Liver (tissue), 8 donors: ENCODE measurements at regions not wholly inside any gene's neighbourhood (a gene's known extent, or its start where the extent isn't known, plus 50 kb on each side); places are given as distances from the start of the nearest gene placed in this dataset.

ENCODE experiments used
- DNase-seq: peaks from one replicate; pipeline ENCODE4 v3.0.0-alpha.2; 2017; ENCODE audit warnings: low spot score
- H3K27ac ChIP-seq, 2 donors: one replicate each; pipeline ENCODE4 v1.7.0; 2013; ENCODE audit warnings: inconsistent platforms in 2 of 2, low read length in 2 of 2, control low read depth in 1 of 2, low read depth in 1 of 2, mild to moderate bottlenecking in 1 of 2
- H3K27me3 ChIP-seq, 4 donors: one replicate each; pipeline versions ENCODE4 v1.6.1 to v1.7.0; 2013; ENCODE audit warnings: low read length in 3 of 4, inconsistent platforms in 1 of 4, mild to moderate bottlenecking in 1 of 4, moderate library complexity in 1 of 4; ENCODE audit not compliant: control insufficient read depth in 4 of 4, insufficient read depth in 4 of 4
- H3K36me3 ChIP-seq, 4 donors: one replicate each; pipeline versions ENCODE4 v1.6.1 to v1.7.0; 2013; ENCODE audit warnings: low read length in 3 of 4, mild to moderate bottlenecking in 3 of 4, low read depth in 1 of 4, moderate library complexity in 1 of 4; ENCODE audit not compliant: control insufficient read depth in 4 of 4, insufficient read depth in 3 of 4
- H3K4me1 ChIP-seq, 4 donors: one replicate each; pipeline versions ENCODE4 v1.6.1 to v1.7.0; 2013; ENCODE audit warnings: low read length in 3 of 4, mild to moderate bottlenecking in 3 of 4, moderate library complexity in 1 of 4; ENCODE audit not compliant: control insufficient read depth in 4 of 4, insufficient read depth in 4 of 4
- H3K4me3 ChIP-seq, 3 donors: one replicate each; pipeline versions ENCODE4 v1.6.1 to v1.7.0; 2013; ENCODE audit warnings: low read length in 3 of 3, control low read depth in 1 of 3, low read depth in 1 of 3, mild to moderate bottlenecking in 1 of 3
- H3K9ac ChIP-seq, 2 donors: one replicate each; pipeline ENCODE4 v1.7.0; 2013; ENCODE audit warnings: low read length in 2 of 2, mild to moderate bottlenecking in 2 of 2, moderate library complexity in 2 of 2, control low read depth in 1 of 2, low read depth in 1 of 2
- H3K9me3 ChIP-seq, 4 donors: one replicate each; pipeline versions ENCODE4 v1.6.1 to v1.7.0; 2013; ENCODE audit warnings: low read length in 3 of 4; ENCODE audit not compliant: control insufficient read depth in 4 of 4
- EGR1 ChIP-seq, 2 donors: IDR thresholded peaks; 2 replicates each; pipeline ENCODE4 v1.6.1; 2016 to 2018; ENCODE audit warnings: antibody characterized with exemption in 2 of 2, low read depth in 2 of 2
- FOXA1 ChIP-seq: IDR thresholded peaks from 2 replicates; pipeline ENCODE4 v1.6.1; 2016; ENCODE audit warnings: antibody characterized with exemption
- FOXA2 ChIP-seq: IDR thresholded peaks from 2 replicates; pipeline ENCODE4 v1.6.1; 2016; ENCODE audit warnings: antibody characterized with exemption
- GABPA ChIP-seq, 2 donors: IDR thresholded peaks in 1 of 2; conservative IDR thresholded peaks in 1 of 2; 2 replicates each; pipeline ENCODE4 v1.6.1; 2016; ENCODE audit warnings: antibody characterized with exemption in 2 of 2, mild to moderate bottlenecking in 1 of 2, moderate library complexity in 1 of 2
- HNF4A ChIP-seq, 2 donors: conservative IDR thresholded peaks; 2 replicates each; pipeline ENCODE4 v1.6.1; 2016; ENCODE audit warnings: antibody characterized with exemption in 2 of 2, mild to moderate bottlenecking in 2 of 2
- HNF4G ChIP-seq: IDR thresholded peaks from 2 replicates; pipeline ENCODE4 v1.6.1; 2016; ENCODE audit warnings: antibody characterized with exemption
- JUND ChIP-seq, 2 donors: IDR thresholded peaks; 2 replicates each; pipeline ENCODE4 v1.6.1; 2016; ENCODE audit warnings: antibody characterized with exemption in 2 of 2
- NR2F2 ChIP-seq: IDR thresholded peaks from 2 replicates; pipeline ENCODE4 v1.6.1; 2016; ENCODE audit warnings: antibody characterized with exemption
- RAD21 ChIP-seq, 2 donors: IDR thresholded peaks; 2 replicates each; pipeline ENCODE4 v1.6.1; 2016; ENCODE audit warnings: antibody characterized with exemption in 2 of 2, mild to moderate bottlenecking in 2 of 2
- RXRA ChIP-seq, 2 donors: IDR thresholded peaks; 2 replicates each; pipeline ENCODE4 v1.6.1; 2017 to 2018; ENCODE audit warnings: antibody characterized with exemption in 2 of 2, mild to moderate bottlenecking in 1 of 2
- SP1 ChIP-seq: IDR thresholded peaks from 2 replicates; pipeline ENCODE4 v1.6.1; 2018; ENCODE audit warnings: antibody characterized with exemption, mild to moderate bottlenecking
- TAF1 ChIP-seq: conservative IDR thresholded peaks from 2 replicates; pipeline ENCODE4 v1.6.1; 2016; ENCODE audit warnings: antibody characterized with exemption, mild to moderate bottlenecking
- YY1 ChIP-seq: IDR thresholded peaks from 2 replicates; pipeline ENCODE4 v1.6.1; 2016; ENCODE audit warnings: antibody characterized with exemption, mild to moderate bottlenecking
- WGBS: extraction: QIAGEN DNeasy Blood & Tissue Kit; methylation state at CpG from one replicate; pipeline ENCODE4 v1.1.7; 2013; 5-methylcytosine and 5-hydroxymethylcytosine counted together
- TF ChIP-seq, protein P1 (sequence below): IDR thresholded peaks from 2 replicates; pipeline ENCODE4 v1.6.1; 2016; ENCODE audit warnings: antibody characterized with exemption, mild to moderate bottlenecking
- TF ChIP-seq, protein P2 (sequence below): fragments of 150-350 bp; IDR thresholded peaks from 2 replicates; pipeline ENCODE4 v1.5.1; 2017; ENCODE audit warnings: improper control_type of control experiment, low read depth, low read length; ENCODE audit not compliant: missing input control
- TF ChIP-seq, protein P3 (sequence below): IDR thresholded peaks from 2 replicates; pipeline ENCODE4 v1.6.1; 2016; ENCODE audit warnings: antibody characterized with exemption
- TF ChIP-seq, protein P4 (sequence below): IDR thresholded peaks from 2 replicates; pipeline ENCODE4 v1.6.1; 2016; ENCODE audit warnings: antibody characterized with exemption
- TF ChIP-seq, protein P5 (sequence below): IDR thresholded peaks from 2 replicates; pipeline ENCODE4 v1.6.1; 2016; ENCODE audit warnings: antibody characterized with exemption
- donor health status: healthy.
- donor health status: healthy.
- donor health status: healthy.
- donor health status: healthy.
- donor health status: healthy.

DNA sequence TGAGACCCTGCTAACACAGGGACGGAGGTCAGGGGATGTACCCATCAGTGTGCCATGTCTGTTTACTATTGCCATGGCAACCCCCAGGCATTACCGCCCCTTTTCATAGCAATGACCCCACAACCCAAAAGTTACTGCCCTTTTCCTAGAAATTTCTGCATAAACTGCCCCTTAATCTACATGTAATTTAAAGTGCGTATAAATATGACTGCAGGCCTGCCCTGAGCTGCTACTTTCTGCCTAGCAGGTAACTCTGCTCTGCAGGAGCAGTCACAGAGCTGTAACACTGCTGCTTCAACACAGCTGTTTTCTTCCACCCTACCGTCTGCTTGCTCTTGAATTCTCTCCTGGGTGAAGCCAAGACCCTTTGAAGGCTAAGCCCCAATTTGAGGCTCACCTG is 57.1 kb upstream of the RPS6KA2 start:
- peaks cover 0 to 2% (median 0%) of the 10 kb centered on the region in 4 donors for H3K27me3 ChIP-seq
- TF ChIP-seq TAF1 (no peak), JUND (IDR thresholded peaks at IDR 0.05) (no peak), RAD21 (IDR thresholded peaks at IDR 0.05) (no peak), SP1 (no peak), YY1 (no peak), RXRA (IDR thresholded peaks at IDR 0.05) (no peak), FOXA2 (no peak), GABPA (IDR thresholded peaks at IDR 0.05 in 1 of 2, conservative IDR thresholded peaks at IDR 0.05 in 1 of 2) (no peak), FOXA1 (no peak), NR2F2 (no peak), HNF4G (no peak), HNF4A (conservative IDR thresholded peaks at IDR 0.05) (no peak), EGR1 (IDR thresholded peaks at IDR 0.05; ENCODE audit: low read depth in 2 of 2) (no peak)
- TF ChIP-seq, protein P1, sequence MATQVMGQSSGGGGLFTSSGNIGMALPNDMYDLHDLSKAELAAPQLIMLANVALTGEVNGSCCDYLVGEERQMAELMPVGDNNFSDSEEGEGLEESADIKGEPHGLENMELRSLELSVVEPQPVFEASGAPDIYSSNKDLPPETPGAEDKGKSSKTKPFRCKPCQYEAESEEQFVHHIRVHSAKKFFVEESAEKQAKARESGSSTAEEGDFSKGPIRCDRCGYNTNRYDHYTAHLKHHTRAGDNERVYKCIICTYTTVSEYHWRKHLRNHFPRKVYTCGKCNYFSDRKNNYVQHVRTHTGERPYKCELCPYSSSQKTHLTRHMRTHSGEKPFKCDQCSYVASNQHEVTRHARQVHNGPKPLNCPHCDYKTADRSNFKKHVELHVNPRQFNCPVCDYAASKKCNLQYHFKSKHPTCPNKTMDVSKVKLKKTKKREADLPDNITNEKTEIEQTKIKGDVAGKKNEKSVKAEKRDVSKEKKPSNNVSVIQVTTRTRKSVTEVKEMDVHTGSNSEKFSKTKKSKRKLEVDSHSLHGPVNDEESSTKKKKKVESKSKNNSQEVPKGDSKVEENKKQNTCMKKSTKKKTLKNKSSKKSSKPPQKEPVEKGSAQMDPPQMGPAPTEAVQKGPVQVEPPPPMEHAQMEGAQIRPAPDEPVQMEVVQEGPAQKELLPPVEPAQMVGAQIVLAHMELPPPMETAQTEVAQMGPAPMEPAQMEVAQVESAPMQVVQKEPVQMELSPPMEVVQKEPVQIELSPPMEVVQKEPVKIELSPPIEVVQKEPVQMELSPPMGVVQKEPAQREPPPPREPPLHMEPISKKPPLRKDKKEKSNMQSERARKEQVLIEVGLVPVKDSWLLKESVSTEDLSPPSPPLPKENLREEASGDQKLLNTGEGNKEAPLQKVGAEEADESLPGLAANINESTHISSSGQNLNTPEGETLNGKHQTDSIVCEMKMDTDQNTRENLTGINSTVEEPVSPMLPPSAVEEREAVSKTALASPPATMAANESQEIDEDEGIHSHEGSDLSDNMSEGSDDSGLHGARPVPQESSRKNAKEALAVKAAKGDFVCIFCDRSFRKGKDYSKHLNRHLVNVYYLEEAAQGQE, result no peak
- TF ChIP-seq, protein P2, sequence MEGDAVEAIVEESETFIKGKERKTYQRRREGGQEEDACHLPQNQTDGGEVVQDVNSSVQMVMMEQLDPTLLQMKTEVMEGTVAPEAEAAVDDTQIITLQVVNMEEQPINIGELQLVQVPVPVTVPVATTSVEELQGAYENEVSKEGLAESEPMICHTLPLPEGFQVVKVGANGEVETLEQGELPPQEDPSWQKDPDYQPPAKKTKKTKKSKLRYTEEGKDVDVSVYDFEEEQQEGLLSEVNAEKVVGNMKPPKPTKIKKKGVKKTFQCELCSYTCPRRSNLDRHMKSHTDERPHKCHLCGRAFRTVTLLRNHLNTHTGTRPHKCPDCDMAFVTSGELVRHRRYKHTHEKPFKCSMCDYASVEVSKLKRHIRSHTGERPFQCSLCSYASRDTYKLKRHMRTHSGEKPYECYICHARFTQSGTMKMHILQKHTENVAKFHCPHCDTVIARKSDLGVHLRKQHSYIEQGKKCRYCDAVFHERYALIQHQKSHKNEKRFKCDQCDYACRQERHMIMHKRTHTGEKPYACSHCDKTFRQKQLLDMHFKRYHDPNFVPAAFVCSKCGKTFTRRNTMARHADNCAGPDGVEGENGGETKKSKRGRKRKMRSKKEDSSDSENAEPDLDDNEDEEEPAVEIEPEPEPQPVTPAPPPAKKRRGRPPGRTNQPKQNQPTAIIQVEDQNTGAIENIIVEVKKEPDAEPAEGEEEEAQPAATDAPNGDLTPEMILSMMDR, result no peak
- TF ChIP-seq, protein P3, sequence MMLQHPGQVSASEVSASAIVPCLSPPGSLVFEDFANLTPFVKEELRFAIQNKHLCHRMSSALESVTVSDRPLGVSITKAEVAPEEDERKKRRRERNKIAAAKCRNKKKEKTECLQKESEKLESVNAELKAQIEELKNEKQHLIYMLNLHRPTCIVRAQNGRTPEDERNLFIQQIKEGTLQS, result no peak
- TF ChIP-seq, protein P4, sequence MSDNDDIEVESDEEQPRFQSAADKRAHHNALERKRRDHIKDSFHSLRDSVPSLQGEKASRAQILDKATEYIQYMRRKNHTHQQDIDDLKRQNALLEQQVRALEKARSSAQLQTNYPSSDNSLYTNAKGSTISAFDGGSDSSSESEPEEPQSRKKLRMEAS, result no peak
- TF ChIP-seq, protein P5, sequence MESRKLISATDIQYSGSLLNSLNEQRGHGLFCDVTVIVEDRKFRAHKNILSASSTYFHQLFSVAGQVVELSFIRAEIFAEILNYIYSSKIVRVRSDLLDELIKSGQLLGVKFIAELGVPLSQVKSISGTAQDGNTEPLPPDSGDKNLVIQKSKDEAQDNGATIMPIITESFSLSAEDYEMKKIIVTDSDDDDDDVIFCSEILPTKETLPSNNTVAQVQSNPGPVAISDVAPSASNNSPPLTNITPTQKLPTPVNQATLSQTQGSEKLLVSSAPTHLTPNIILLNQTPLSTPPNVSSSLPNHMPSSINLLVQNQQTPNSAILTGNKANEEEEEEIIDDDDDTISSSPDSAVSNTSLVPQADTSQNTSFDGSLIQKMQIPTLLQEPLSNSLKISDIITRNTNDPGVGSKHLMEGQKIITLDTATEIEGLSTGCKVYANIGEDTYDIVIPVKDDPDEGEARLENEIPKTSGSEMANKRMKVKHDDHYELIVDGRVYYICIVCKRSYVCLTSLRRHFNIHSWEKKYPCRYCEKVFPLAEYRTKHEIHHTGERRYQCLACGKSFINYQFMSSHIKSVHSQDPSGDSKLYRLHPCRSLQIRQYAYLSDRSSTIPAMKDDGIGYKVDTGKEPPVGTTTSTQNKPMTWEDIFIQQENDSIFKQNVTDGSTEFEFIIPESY, result no peak
- no peaks in the 10 kb centered on the region for H3K9me3 ChIP-seq
- no peak overlapping the region for H3K4me3 ChIP-seq
- peaks cover 0 to 9% (median 2%) of the 10 kb centered on the region in 4 donors for H3K4me1 ChIP-seq
- no peak overlapping the region for H3K27ac ChIP-seq
- H3K36me3 ChIP-seq, result no peaks in the 10 kb centered on the region
- no peak overlapping the region for H3K9ac ChIP-seq
- WGBS, result 92% methylated on average over 4 of the region's 4 CpGs
- DNase-seq, result no peak

DNA sequence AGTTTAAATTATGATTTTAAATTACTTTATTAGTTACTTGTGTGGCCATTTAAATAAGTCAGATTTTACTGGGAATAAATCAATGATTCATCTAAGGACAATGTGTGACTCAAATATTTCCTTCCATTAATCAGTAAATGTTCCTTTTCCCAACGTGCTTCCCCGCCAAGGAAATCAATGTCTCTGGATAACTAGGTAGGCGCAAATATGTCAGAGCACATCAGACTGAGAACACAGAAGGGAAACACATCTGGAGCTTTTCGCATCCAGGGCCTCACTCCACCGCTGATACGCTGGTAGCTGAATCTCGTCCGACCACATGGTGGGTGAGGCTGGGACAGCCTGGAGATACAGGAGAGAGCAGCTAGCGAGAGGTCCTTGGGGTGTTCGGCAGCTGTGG is 56.4 kb upstream of the RPS6KA2 start:
- Histone ChIP-seq H3K27me3 (peaks cover 0 to 2% (median 0%) of the 10 kb centered on the region in 4 donors), H3K36me3 (no peaks in the 10 kb centered on the region), H3K4me1 (peaks cover 0 to 9% (median 2%) of the 10 kb centered on the region in 4 donors), H3K9ac (no peak overlapping the region), H3K27ac (no peak overlapping the region), H3K4me3 (no peak overlapping the region), H3K9me3 (no peaks in the 10 kb centered on the region)
- 91% methylated on average over 10 of the region's 10 CpGs for WGBS
- no peak for DNase-seq
- no peak for TF ChIP-seq RXRA (IDR thresholded peaks at IDR 0.05)
- TF ChIP-seq, protein P5, result no peak
- TF ChIP-seq, protein P2, result no peak
- no peak for TF ChIP-seq YY1
- no peak for TF ChIP-seq HNF4G
- no peak for TF ChIP-seq TAF1
- TF ChIP-seq EGR1 (IDR thresholded peaks at IDR 0.05; ENCODE audit: low read depth in 2 of 2), result no peak
- TF ChIP-seq JUND (IDR thresholded peaks at IDR 0.05), result no peak
- no peak for TF ChIP-seq NR2F2
- no peak for TF ChIP-seq FOXA1
- TF ChIP-seq FOXA2, result no peak
- TF ChIP-seq RAD21 (IDR thresholded peaks at IDR 0.05), result no peak
- no peak for TF ChIP-seq HNF4A (conservative IDR thresholded peaks at IDR 0.05)
- TF ChIP-seq, protein P3, result no peak
- no peak for TF ChIP-seq GABPA (IDR thresholded peaks at IDR 0.05 in 1 of 2, conservative IDR thresholded peaks at IDR 0.05 in 1 of 2)
- TF ChIP-seq, protein P4, result no peak
